WTC11 (cell line): ENCODE measurements at regions not wholly inside any gene's neighbourhood (a gene's known extent, or its start where the extent isn't known, plus 50 kb on each side); places are given as distances from the start of the nearest gene placed in this dataset.

Experiments used
- ATAC-seq: fragments of 200-7000 bp; cut with Tn5 transposase; 2 replicates; pipeline ENCODE4 v1.10.0; 2021; ENCODE audit warnings: mild to moderate bottlenecking, moderate library complexity
- CTCF ChIA-PET: fragments of 300-600 bp; sonication (Branson Sonifier 250); formaldehyde crosslinking; loops from one replicate; lab custom pipeline; 2021; ENCODE audit warnings: antibody characterized with exemption; lab: Charles Lee
- POLR2A ChIA-PET: fragments of 350-600 bp; sonication (Branson Sonifier 250); formaldehyde crosslinking; loops from one replicate; lab custom pipeline; 2021; ENCODE audit warnings: antibody characterized with exemption; lab: Charles Lee
- DNase-seq: peaks from one replicate; pipeline ENCODE4 v3.0.0; 2021; ENCODE audit warnings: low spot score
- H3K27ac Mint-ChIP-seq: 2 replicates; pipeline ENCODE4 v1.8.0; 2021; ENCODE audit warnings: mixed read lengths
- H3K27me3 Mint-ChIP-seq: 2 replicates; pipeline ENCODE4 v1.8.0; 2021; ENCODE audit warnings: low read depth, mild to moderate bottlenecking, moderate library complexity, mixed read lengths
- H3K36me3 Mint-ChIP-seq: 2 replicates; pipeline ENCODE4 v1.8.0; 2021; ENCODE audit warnings: mixed read lengths
- H3K4me1 Mint-ChIP-seq: 2 replicates; pipeline ENCODE4 v1.8.0; 2022; ENCODE audit warnings: mixed read lengths
- H3K4me3 Mint-ChIP-seq: 2 replicates; pipeline ENCODE4 v1.8.0; 2021; ENCODE audit warnings: mild to moderate bottlenecking, moderate library complexity, mixed read lengths
- H3K9me3 Mint-ChIP-seq: 2 replicates; pipeline ENCODE4 v1.8.0; 2021; ENCODE audit warnings: mixed read lengths
- CBFB ChIP-seq: sonication (generic); formaldehyde crosslinking; IDR thresholded peaks from 2 replicates; pipeline ENCODE4 v1.8.1; 2022; ENCODE audit warnings: mild to moderate bottlenecking, low read depth, missing genetic modification reagents
- CDX4 ChIP-seq: fragments of 250-450 bp; sonication (Bioruptor Pico); IDR thresholded peaks from 2 replicates; pipeline ENCODE4 v1.9.0; 2021; ENCODE audit warnings: moderate library complexity, mild to moderate bottlenecking, inconsistent platforms, borderline replicate concordance
- CREM ChIP-seq: sonication (generic); formaldehyde crosslinking; IDR thresholded peaks from 2 replicates; pipeline ENCODE4 v1.8.1; 2022; ENCODE audit warnings: mild to moderate bottlenecking, missing genetic modification reagents, moderate library complexity
- EMX1 ChIP-seq: fragments of 250-450 bp; sonication (Bioruptor Pico); IDR thresholded peaks from 2 replicates; pipeline ENCODE4 v1.8.0; 2021; ENCODE audit warnings: mild to moderate bottlenecking
- FOXJ3 ChIP-seq: sonication (generic); formaldehyde crosslinking; IDR thresholded peaks from 2 replicates; pipeline ENCODE4 v1.9.0; 2021; ENCODE audit warnings: missing genetic modification reagents, mild to moderate bottlenecking, borderline replicate concordance
- GABPB1 ChIP-seq: sonication (generic); formaldehyde crosslinking; IDR thresholded peaks from 2 replicates; pipeline ENCODE4 v1.8.1; 2023; ENCODE audit warnings: mild to moderate bottlenecking, missing genetic modification reagents
- GTF2I ChIP-seq: fragments of 250-450 bp; sonication (Bioruptor Pico); conservative IDR thresholded peaks from 2 replicates; pipeline ENCODE4 v1.4.0; 2021; ENCODE audit warnings: mild to moderate bottlenecking
- NR1H2 ChIP-seq: sonication (generic); formaldehyde crosslinking; IDR thresholded peaks from 2 replicates; pipeline ENCODE4 v1.9.0; 2021; ENCODE audit warnings: mild to moderate bottlenecking, moderate library complexity, missing genetic modification reagents
- NR3C1 ChIP-seq: sonication (generic); formaldehyde crosslinking; conservative IDR thresholded peaks from 2 replicates; pipeline ENCODE4 v1.8.1; 2023; ENCODE audit warnings: low read depth, mild to moderate bottlenecking, missing genetic modification reagents
- SOX15 ChIP-seq: fragments of 250-450 bp; sonication (Bioruptor Pico); IDR thresholded peaks from 2 replicates; pipeline ENCODE4 v1.9.0; 2021; ENCODE audit warnings: mild to moderate bottlenecking
- STAT6 ChIP-seq: sonication (generic); formaldehyde crosslinking; conservative IDR thresholded peaks from 2 replicates; pipeline ENCODE4 v1.8.1; 2023; ENCODE audit warnings: mild to moderate bottlenecking, low read depth, missing genetic modification reagents, moderate library complexity
- TP53 ChIP-seq: sonication (generic); formaldehyde crosslinking; IDR thresholded peaks from 2 replicates; pipeline ENCODE4 v1.8.1; 2023; ENCODE audit warnings: mild to moderate bottlenecking, missing genetic modification reagents
- USF1 ChIP-seq: sonication (generic); formaldehyde crosslinking; IDR thresholded peaks from 2 replicates; pipeline ENCODE4 v1.8.0; 2022; ENCODE audit warnings: mild to moderate bottlenecking, missing genetic modification reagents
- ZBTB21 ChIP-seq: sonication (generic); formaldehyde crosslinking; IDR thresholded peaks from 2 replicates; pipeline ENCODE4 v1.8.1; 2023; ENCODE audit warnings: mild to moderate bottlenecking, missing genetic modification reagents, borderline replicate concordance
- ZBTB43 ChIP-seq: sonication (generic); formaldehyde crosslinking; IDR thresholded peaks from 2 replicates; pipeline ENCODE4 v1.8.1; 2023; ENCODE audit warnings: mild to moderate bottlenecking, missing genetic modification reagents
- ZNF416 ChIP-seq: fragments of 250-450 bp; sonication (Bioruptor Pico); IDR thresholded peaks from 2 replicates; pipeline ENCODE4 v1.9.0; 2021; ENCODE audit warnings: mild to moderate bottlenecking, inconsistent platforms
- ZNF671 ChIP-seq: fragments of 250-450 bp; sonication (Bioruptor Pico); IDR thresholded peaks from 2 replicates; pipeline ENCODE4 v1.8.0; 2021; ENCODE audit warnings: mild to moderate bottlenecking

GRCh38 chr11:116136987-116137674 lies 632.9 kb upstream of the CADM1 start:
- POLR2A ChIA-PET, result no interaction called here
- H3K36me3 Mint-ChIP-seq, result no peaks in the 10 kb centered on the region
- no peak overlapping the region for H3K27ac Mint-ChIP-seq
- no peak overlapping the region for H3K4me3 Mint-ChIP-seq
- no peak for ATAC-seq
- TF ChIP-seq STAT6 (CRISPR knock-in tag) (no peak), ZNF671 (CRISPR knock-in tag) (no peak), NR1H2 (no peak), ZBTB43 (CRISPR knock-in tag) (no peak), GABPB1 (no peak), CBFB (no peak), CDX4 (no peak), SOX15 (CRISPR knock-in tag) (no peak)
- CTCF ChIA-PET, result interaction anchor here (0.6 to 2.0 kb wide), 8 partner anchors 8 to 103 kb away, joined by 3 to 6 read pairs (median 4); no protein-coding TSS in a partner anchor
- no peak for DNase-seq
- no peaks in the 10 kb centered on the region; the same call in 1 of the 2 replicates for H3K27me3 Mint-ChIP-seq
- H3K4me1 Mint-ChIP-seq, result peaks cover 9% of the 10 kb centered on the region
- H3K9me3 Mint-ChIP-seq, result no peaks in the 10 kb centered on the region

- TF ChIP-seq CREM (CRISPR knock-in tag), result no peak
- TF ChIP-seq EMX1 (CRISPR knock-in tag), result no peak
- TF ChIP-seq ZNF416 (CRISPR knock-in tag), result no peak
- TF ChIP-seq STAT6 (CRISPR knock-in tag), result no peak
- no peak for TF ChIP-seq GTF2I (CRISPR knock-in tag)
- no peak for TF ChIP-seq TP53 (CRISPR knock-in tag)
- TF ChIP-seq USF1 (CRISPR knock-in tag), result no peak
- TF ChIP-seq NR3C1, result no peak
- TF ChIP-seq SOX15 (CRISPR knock-in tag), result no peak
- TF ChIP-seq FOXJ3 (CRISPR knock-in tag), result no peak
- TF ChIP-seq ZBTB21 (CRISPR knock-in tag), result no peak
- no peak for TF ChIP-seq ZBTB43 (CRISPR knock-in tag)
These were observed 631.7 kb upstream of the CADM1 start for GRCh38 chr11:116135891-116136290.

More at GRCh38 chr11:116135891-116136290, 631.7 kb upstream of the CADM1 start:
- H3K27me3 Mint-ChIP-seq, result no peaks in the 10 kb centered on the region; the same call in 1 of the 2 replicates
- ChIA-PET CTCF (no interaction called here), POLR2A (no interaction called here)
- ATAC-seq (no peak), DNase-seq (no peak)
- H3K27ac Mint-ChIP-seq, result no peak overlapping the region
- no peak overlapping the region for H3K4me3 Mint-ChIP-seq
- no peaks in the 10 kb centered on the region for H3K36me3 Mint-ChIP-seq
- peaks cover 9% of the 10 kb centered on the region for H3K4me1 Mint-ChIP-seq
- H3K9me3 Mint-ChIP-seq, result no peaks in the 10 kb centered on the region
